NCI-H1694 (cell line): ENCODE measurements at regions not wholly inside any gene's neighbourhood (a gene's known extent, or its start where the extent isn't known, plus 50 kb on each side); places are given as distances from the start of the nearest gene placed in this dataset.

ENCODE experiments used
- DNase-seq: peaks from one replicate; lab custom pipeline; 2025; lab: John Stamatoyannopoulos, UW

DNA sequence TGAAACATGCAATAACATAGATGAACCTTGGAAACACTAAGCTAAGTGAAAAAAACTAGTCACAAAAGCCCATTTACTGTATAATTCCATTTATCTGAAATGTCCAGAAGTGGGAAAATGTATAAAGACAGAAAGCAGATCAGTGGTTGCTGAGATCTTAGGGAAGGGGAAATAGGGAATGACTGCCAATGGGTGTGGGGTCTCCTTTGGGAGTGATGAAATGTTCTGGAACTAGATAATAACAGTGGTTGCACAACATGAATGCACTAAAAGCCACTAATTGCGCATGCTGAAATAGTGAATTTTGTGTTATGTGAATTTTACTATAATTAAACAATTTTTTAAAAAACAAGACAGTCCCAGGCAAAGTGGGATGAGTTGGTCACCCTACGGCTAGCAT lies 472.8 kb downstream of the CCDC171 start:
- DNase-seq = no peak

DNA sequence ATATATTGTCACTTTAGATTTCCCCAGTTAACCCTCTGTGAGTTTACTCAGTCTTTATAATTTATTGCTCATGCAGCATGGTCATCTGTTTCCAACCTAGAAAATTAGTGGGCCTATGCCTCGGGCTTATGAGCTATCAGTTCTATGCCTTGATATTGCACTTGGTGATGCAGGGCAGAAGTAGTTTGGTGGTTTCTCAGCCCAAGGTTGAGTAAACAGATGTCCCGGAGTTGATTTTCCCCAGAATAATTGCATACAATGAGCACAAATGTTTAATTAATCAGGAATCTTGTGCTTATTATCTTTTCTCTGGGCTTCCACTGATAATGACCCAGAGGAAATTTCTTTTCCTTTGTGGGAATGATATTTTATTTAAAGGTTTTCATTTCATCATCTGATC lies 474.0 kb downstream of the CCDC171 start:
- no peak for DNase-seq

DNA sequence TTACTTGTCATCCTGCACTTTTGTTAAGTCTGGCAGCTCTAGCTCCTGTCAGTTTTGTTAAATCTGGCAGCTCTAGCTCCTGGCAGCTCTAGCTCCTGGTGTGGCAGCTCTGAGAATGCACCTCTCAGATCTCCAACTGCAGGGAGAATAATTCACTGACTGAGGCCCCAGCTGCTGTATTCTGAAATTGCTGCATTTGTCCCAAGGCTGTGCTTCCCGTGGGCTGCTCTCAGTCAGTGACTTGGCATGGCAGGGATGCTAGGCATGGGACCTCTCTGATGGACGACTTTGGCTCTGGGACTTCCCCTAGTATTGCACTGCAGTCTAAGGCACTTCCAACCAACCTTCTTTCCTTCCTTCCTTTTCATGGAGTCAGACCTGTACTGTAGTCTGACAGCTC lies 475.7 kb downstream of the CCDC171 start:
- DNase-seq = no peak

DNA sequence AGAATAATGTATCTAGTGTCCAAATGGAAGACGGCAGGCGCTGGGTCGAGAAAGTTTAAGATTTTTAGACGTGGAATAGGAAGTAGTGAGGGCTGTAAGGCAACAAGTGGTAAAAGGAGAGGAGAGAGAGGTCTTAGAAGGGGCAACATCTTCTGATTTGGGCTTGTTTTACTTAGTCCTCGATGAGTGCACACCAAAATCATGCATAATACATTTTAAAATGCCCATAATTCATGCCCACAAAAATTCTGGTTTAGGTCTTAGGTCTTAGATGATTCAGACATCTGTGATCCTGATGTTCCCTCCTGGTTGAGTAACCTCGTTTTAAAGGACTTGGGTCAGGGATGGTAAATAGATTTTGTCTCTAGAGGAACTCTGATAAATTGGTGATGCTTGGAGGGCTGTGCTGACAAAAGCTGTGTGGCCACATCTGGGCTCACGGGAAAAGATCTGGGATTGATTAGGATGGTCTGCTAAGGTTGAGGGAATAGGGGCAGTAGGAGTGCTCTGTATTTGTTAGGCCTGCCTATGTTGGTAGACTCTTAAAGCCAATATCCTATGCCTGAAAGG lies 476.3 kb downstream of the CCDC171 start:
- DNase-seq = no peak

DNA sequence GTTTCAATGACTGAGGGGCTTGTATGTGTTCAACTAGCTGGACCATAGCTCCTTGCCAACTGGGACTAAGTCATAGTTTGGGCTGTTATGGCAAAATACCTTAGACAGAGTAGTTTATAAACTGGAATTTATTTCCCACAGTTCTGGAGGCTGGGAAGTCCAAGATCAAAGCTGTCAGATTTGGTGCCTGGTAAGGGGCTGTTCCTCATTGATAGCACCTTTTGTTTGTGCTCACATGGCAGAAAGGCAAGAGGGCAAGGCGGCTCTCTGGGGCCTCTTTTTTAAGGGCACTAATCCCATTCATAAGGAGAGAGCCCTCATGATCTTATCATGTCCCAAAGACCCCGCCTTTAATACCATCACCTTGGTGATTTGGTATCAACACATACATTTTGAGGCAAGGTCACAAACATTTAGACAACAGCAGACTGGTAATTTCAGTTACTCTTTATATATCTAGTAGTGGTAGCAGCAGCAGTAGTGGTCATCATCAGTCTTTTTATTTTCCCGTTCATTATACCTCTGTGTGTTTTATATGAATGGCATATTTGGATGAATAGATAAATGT lies 477.0 kb downstream of the CCDC171 start:
- no peak for DNase-seq

DNA sequence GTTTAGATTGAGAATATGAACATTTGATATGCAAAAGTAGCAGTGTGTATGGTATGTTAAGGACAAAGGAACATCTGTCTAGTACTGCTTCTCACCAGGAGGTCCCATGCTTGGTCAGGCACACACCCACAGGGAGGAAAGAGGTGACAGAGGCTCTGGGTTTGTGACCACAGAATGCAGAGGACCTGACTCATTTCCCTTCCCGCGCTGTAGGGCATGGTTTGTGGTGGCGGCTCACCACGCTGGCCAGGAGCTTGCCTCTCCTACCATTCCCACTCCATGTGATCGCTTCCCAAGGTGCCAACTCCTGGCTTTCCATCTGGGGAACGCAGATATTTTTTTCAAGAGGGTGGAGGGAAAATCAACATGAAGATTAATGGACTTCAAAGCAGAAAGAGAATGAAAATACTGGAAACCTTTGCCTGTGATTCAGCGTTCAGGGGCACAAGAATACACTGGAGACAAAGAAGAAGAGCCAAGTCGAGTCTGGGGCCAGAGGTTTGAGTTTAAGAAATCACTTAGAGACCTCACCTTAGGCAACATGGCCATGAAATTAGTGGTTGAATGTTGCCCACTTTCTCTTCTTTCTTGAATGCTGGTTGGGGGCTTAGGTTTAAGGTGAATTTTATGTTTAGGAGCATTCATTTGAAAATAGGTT lies 477.8 kb downstream of the CCDC171 start:
- no peak for DNase-seq

DNA sequence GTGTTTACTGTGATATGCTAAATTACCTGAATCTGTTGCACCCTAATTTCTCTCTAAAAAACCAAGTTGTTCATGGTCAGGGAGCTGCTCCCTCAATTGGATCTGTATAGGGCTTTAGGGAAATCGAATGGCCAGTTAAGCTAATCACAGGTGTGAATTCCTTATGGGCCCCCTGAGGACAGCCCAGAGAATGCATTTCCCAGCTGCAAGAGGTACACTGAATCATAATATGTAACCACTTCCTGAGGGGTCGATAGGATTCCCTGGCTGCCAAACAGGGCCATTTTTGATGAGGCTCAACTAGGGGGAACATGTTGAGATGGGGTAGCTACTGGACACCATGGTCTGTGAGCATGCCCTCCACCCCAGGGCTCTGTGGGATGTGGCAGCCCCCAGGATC lies 478.6 kb downstream of the CCDC171 start:
- DNase-seq = no peak

DNA sequence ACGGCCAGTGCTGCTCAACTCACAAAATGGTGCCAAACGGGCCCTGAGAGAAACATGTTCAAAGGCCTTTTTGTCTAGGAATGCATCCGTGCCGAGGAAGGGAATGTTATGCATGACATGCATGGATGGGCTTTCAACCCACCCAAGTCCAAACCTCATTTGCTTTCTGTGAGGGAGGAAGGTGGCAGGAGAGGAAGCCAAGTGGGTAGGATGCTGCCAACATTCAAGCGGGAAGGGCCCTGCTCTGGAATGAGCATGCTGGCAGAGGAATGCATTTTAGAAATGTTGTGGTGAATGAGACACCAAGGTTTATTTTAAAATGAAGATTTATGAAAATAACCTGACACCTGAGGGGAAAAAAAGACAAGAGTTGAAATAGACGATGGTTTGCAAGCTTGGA lies 479.1 kb downstream of the CCDC171 start:
- DNase-seq = no peak

DNA sequence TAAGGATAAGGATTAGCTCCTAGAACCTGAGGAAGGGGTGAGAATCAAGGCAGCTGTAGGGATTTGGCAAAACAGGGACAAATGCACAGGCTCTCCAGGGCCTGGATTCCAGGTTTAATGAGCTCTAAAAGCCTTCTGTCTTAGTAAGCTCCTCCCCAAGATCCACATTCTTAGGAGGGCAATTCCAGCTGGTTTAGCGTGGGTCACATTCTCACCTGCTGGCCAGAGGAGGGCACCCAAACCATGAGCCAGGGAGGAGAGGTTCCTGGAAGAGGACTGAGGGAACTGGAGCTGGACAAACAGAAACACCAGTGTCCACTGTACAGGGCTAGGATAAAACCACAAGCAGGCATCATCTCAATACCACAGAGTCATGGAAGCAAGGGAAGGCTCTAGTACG lies 480.0 kb downstream of the CCDC171 start:
- DNase-seq = no peak

DNA sequence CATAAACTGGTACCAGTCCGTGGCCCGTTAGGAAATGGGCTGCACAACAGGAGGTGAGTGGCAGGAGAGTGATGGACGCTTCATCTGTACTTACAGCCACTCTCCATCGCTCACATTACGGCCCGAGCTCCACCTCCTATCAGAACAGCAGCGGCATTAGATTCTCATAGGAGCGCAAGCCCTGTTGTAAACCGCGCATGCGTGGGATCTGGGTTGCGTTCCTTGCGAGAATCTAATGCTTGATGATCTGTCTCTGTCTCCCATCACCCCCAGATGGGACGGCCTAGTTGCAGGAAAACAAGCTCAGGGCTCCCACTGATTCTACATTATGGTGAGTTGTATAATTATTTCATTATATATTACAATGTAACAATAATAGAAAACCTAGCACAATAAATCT lies 480.4 kb downstream of the CCDC171 start:
- no peak for DNase-seq

DNA sequence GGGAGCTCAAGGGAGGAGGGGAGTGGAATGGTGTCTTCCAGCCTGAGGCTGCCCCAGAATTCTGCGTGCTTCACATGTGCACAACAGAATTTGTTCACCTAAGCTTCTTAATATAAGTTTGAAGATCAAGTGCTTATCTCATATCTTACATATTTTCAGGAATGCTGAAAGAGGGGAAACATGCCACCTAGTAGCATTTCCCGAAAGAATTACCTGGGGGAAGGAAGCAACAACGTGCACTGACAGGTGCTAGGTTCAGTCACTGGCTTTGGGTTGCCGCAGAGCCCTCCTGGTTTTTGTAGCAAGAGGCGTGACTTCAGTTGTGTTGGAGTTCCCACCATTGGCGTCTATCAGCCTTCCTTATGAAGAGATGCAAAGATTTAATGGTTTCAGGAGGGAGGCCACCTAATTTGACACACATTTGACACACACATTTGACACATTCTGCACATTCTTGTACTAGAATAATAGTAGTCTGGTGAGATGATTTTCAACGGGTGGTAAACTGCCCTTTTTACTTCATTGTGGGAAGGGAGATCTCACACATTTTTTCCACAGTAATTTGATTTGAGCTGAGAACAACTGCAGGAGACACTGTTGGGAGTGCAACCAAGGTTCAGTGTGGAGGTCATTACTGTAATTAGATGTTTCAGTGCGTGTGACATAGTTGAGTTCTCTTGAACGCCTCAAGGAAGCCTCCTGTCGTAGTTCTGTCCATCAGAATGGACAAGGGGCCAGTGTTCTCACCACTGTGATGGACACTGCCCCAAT lies 481.3 kb downstream of the CCDC171 start:
- DNase-seq = no peak

DNA sequence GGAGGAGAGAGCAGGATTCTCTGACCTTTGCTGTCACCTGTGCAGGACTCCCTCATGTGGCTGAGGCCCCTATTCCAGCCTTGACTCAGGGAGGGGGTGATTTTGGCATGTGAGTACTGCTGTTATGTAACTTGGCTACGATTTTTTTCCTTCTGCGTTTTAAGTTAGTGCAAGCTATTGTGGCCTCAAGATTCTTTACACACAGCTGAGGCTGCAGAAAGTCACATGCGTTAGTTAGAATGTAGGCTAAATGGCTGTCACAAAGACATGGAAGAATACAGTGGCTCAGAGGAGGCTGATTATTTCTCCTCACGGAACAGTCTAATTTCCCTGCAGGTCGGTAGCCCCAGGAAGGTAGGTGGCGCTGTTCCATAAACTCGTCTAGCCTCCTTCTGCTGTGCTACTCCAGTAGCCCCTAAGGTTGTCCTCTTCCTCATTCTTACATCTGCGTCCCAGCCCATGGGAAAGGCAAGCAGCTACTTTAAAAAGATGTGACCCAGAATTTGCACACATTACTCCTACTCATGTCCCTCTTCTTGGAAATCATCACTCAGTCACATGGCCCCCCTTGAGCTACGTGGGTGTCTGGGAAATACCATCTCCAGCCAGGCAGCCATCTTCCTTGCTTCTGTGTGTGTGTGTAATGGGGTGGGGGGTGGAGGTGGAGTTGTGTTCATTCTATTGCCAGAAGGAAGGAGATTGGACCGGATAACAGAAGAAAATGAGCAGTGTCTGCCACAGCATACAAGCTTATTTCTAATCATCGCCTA lies 486.6 kb downstream of the CCDC171 start:
- DNase-seq = no peak

DNA sequence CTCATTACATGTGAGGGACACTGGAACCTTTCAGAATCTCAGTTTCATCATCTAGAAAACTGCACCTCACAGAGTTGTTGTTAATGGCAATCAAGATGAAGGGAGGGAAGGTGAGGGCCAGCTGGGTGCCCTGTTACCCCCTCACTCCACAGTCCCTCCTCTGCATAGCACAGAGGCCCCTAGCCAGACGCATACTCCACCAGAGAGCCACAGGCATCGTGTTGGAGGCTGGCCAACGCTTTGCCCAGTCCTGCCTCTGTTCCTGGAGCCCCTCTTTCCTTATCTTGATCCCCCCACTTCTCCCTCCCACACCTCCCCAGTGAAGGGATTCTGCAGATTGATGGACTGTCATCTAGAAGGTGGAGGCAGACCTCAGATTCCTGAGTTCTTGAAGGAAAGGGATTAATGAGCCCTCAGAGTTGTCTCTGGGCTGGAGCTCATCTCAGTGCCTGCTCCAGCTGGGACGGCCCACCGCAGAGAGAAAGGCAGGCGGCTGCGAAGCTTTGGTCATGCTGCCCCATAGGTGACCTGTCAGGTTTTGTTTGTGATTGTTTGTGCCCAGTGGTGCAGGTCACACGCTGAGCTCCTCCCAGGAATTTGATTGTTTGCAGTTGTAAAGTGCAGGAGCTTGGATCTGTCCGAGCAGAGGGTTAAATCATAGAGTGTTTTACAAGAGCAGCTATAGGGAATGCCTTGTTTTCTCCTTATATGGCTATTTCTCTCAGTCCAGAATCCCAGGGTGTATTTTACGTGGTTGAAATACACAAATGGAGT lies 487.3 kb downstream of the CCDC171 start:
- no peak for DNase-seq

DNA sequence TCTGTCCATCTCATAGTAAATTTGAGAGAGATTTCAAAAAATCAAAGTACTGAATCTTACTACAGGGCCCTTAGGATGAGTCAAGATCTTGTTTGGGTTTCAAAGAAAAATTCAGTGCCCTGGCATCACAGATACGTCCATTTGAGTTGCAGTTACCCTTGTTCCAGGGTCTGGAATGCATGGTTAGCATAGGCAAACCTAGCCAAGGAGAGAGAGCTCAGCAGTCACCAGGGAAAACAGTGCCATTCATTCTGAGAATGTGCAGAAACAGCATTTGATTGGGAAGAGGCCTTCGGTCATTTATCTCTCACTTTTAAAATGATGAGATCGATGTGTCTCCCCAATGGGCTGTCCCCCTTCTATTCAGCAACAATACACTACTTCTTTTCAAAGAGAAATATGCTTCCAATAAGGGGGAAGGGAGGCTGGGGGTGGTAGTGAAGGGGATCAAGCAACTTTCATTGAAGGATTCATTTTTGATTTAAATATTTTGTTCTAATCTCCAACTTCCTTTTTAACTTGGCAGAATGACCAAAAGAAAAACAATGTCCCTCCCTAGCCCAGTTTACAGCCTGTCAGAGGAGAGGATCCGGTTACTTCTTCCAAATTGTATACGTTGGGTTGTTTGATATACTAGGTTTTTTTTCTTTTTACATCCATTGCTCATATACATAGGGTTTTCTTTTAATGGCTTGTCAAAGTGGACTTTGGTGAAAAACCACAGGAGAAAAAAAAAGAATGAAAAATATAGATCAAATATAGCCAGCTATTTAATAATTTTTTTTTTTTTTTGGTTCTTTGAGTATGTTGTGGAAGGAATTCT lies 491.1 kb downstream of the CCDC171 start:
- no peak for DNase-seq

DNA sequence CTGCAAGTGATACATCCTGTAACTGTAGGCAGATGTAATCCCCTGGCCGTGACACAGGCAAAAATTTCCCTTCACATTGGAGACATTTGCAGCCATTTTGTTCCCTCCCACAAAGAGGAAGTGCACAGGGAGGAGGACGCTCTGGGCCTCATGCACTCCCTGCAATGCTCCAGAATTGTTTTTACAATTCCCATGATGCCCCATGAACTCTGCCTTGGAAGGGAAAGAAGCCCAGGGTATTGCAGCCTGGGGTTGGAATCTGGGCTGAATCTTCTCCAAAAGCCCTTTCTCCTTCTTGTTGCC lies 491.7 kb downstream of the CCDC171 start:
- DNase-seq = no peak

DNA sequence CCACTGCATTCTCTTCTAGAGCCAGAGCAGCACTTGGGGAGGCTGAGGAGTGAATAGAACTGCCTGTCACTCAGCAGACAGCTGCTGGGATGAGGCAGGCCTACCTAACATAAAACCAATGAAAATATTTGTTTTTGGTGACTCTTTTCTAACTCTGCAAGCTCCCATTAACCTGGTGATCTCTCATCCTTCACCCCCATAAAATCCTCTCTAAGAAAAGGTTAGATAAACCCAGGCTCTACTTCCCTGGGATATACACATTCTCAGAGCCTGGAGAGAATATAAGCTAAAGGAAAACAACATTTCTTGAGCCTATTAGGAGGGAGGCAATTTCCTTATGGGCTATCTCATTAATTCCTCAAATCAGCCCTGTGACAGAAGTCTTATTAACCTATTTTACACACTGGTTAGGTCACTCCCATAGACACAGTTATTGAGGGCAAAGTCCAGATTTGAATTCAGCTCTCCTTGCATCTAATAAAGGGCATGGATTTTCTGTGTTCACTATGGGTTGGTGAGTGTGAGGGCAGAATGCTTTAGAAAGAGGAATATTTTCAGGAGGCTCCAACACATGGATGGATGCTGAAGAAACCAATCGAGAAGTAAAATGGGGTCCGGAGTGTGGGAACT lies 492.9 kb downstream of the CCDC171 start:
- DNase-seq = no peak

DNA sequence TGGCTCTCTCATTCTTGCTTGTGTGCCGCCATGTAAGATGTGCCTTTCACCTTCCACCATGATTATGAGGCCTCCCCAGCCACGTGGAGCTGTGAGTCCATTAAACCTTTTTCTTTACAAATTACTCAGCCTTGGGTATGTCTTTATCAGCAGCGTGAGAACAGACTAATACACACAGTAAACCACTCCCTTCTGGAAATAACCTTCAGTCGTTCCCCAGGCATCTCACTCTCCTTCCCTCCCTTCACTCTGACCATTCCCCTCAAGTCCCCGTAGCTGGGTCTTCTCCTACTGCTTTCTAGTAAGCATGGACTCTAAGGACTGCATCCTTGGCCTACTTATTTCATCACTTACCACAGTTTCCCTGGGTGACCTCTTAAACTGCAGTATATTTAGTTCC lies 493.9 kb downstream of the CCDC171 start:
- no peak for DNase-seq

DNA sequence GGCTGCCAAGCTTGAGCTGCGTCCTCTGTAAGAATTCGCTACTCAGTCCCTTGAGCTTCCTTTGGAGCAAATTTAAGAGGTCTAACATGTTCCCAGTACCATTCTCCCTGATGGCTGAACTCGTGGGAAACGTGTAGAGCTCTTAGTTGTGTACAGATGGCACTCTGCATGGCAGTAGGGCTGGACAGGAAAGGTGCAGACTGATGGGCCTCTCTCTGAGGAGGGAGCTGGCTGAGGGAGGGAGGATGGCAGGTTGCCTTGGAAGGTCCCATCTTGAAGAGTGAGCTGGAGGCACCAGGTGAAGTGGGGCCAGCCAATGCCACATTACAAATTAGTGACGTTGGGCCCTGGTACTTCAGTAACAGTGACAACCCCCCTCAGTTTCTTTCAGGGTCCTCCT lies 495.3 kb downstream of the CCDC171 start:
- DNase-seq = no peak

DNA sequence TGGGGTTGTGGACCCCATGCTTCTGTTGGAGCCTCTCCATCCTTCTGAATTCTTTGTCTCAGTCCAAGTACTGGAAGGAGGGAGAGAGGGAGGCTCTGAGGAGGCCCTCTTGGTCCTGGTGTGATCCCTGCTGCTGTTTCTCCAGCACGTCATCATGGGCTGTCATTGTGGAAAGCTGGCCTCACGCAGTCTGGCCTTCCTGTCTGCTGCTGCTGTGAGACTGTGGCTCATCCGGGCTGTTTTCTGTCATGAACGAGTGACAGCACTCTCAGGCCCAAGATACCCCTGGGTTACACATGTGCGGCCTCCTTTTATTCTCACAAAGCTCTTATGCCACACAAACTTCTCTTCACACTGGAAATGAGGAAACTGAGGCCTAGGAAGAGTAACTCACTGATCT lies 499.3 kb downstream of the CCDC171 start:
- DNase-seq = no peak

DNA sequence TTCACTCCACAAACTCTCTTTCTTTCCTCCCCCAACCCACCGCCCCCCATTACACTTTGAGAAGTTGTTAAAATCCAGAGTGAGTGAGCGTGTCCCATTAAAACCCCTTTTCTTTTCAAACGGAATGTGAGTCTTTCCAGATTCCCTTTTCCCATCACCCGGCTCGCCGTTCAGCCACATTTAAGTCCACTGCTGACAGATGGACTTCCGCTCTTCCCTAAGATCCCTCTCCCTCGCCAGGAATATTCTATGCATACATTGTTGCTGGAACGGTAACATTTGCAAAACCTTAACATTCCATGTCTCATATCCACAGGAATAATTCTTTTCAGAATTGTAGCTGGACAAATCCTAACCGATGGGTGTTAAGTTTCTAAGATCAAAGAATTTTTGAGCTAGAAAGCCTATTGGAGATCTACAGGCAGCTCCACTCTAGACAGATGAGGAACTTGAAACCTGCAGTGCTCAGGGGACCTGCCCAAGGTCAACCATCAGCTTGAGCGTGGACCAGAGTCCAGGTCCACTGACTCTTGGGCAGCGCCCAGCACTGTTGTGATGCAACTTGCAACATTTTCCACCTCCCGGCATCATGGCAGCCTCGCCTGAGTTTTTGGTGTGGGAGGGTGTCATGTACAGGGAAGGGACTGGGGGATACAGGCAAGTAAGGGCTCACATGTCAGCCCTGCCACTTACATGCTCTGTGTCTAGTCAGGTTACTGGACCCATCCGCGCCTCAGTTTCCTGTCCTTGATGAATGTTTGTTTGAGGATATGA lies 500.1 kb downstream of the CCDC171 start:
- no peak for DNase-seq
